ENCODE measurements at regions not wholly inside any gene's neighbourhood (a gene's known extent, or its start where the extent isn't known, plus 50 kb on each side); places are given as distances from the start of the nearest gene placed in this dataset.

DNA sequence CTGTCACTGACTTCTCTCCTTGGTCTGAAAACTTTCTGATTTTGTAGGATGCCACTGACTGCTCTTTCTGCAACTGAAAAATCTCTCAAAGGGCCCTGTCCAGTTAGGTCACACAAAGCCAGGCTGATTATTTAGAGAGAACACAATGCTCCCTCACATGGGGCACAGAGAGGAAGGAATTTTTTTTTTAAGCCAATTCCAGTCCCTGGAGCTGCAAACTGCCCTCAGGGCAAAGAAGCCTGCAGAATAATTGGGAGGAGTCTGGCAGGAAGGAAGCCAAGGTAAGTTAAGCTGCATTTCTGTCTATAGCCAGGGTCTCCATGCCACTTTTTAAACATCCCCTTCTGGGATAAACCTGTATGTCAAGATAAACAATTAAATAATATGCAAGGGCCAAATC lies 305.5 kb downstream of the ZSWIM6 start:
- H4K20me1 ChIP-seq (ENCODE audit: insufficient read depth, low read length), result no peaks in the 10 kb centered on the region
- no peak overlapping the region for H3K27ac ChIP-seq (ENCODE audit: low read length)
- H3F3A ChIP-seq (ENCODE audit: insufficient read depth, low read length), result no peaks in the 10 kb centered on the region
- H3K4me2 ChIP-seq (ENCODE audit: low read depth, low read length), result no peak overlapping the region
- no peaks in the 10 kb centered on the region for H3K9me3 ChIP-seq (replicated peaks; ENCODE audit: insufficient read depth, low read length)
- H2AFZ ChIP-seq (ENCODE audit: low read length), result no peak overlapping the region
- no peaks in the 10 kb centered on the region for H3K4me1 ChIP-seq (ENCODE audit: low read length)
- H3K9ac ChIP-seq (ENCODE audit: low read length), result no peak overlapping the region
- TF ChIP-seq EZH2phosphoT487 (IDR thresholded peaks at IDR 0.05; ENCODE audit: low read length) (no peak), EZH2 (optimal IDR thresholded peaks at IDR 0.05; ENCODE audit: low read depth, low read length) (no peak)
- TF ChIP-seq, protein P1, sequence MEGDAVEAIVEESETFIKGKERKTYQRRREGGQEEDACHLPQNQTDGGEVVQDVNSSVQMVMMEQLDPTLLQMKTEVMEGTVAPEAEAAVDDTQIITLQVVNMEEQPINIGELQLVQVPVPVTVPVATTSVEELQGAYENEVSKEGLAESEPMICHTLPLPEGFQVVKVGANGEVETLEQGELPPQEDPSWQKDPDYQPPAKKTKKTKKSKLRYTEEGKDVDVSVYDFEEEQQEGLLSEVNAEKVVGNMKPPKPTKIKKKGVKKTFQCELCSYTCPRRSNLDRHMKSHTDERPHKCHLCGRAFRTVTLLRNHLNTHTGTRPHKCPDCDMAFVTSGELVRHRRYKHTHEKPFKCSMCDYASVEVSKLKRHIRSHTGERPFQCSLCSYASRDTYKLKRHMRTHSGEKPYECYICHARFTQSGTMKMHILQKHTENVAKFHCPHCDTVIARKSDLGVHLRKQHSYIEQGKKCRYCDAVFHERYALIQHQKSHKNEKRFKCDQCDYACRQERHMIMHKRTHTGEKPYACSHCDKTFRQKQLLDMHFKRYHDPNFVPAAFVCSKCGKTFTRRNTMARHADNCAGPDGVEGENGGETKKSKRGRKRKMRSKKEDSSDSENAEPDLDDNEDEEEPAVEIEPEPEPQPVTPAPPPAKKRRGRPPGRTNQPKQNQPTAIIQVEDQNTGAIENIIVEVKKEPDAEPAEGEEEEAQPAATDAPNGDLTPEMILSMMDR (IDR thresholded peaks at IDR 0.05; ENCODE audit: low read length), result no peak
- H3K79me2 ChIP-seq (ENCODE audit: low read length), result no peaks in the 10 kb centered on the region
- DNase-seq, result no peak
- H3K27me3 ChIP-seq (replicated peaks; ENCODE audit: insufficient read depth, low read length), result no peaks in the 10 kb centered on the region
- no peaks in the 10 kb centered on the region for H3K36me3 ChIP-seq (replicated peaks; ENCODE audit: insufficient read depth, low read length)
- no peaks in the 10 kb centered on the region for H3K9me2 ChIP-seq (replicated peaks; ENCODE audit: insufficient read depth, low read length)
- no peak overlapping the region for H3K4me3 ChIP-seq (ENCODE audit: low read length)

DNA sequence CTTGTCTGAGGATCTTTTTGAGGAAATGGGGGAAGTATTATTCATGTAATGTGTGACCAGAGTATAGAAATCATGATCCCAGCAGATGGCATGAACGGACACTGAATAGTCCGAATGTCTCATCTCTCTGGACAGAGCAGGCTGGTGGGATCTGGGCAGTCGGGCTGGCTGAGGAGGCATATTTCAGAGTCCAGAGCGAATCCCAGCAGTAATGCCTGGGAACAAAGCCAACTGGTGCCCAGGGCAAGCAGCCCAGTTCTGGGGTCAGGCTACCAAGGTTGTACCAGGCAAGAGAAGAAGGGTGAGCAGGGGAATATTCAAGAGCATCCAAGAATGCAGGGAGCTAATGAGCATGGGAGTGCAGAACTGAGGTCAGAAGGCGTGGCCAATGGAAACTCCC lies 306.4 kb downstream of the ZSWIM6 start:
- Histone ChIP-seq H3K9me2 (replicated peaks; ENCODE audit: insufficient read depth, low read length) (no peaks in the 10 kb centered on the region), H3K4me1 (ENCODE audit: low read length) (no peaks in the 10 kb centered on the region), H3K79me2 (ENCODE audit: low read length) (no peaks in the 10 kb centered on the region), H3F3A (ENCODE audit: insufficient read depth, low read length) (no peaks in the 10 kb centered on the region), H3K4me3 (ENCODE audit: low read length) (no peak overlapping the region), H3K9ac (ENCODE audit: low read length) (no peak overlapping the region), H3K4me2 (ENCODE audit: low read depth, low read length) (no peak overlapping the region), H2AFZ (ENCODE audit: low read length) (no peak overlapping the region), H3K27ac (ENCODE audit: low read length) (no peak overlapping the region), H4K20me1 (ENCODE audit: insufficient read depth, low read length) (no peaks in the 10 kb centered on the region), H3K9me3 (replicated peaks; ENCODE audit: insufficient read depth, low read length) (no peaks in the 10 kb centered on the region), H3K36me3 (replicated peaks; ENCODE audit: insufficient read depth, low read length) (no peaks in the 10 kb centered on the region), H3K27me3 (replicated peaks; ENCODE audit: insufficient read depth, low read length) (no peaks in the 10 kb centered on the region)
- TF ChIP-seq EZH2 (optimal IDR thresholded peaks at IDR 0.05; ENCODE audit: low read depth, low read length) (no peak), EZH2phosphoT487 (IDR thresholded peaks at IDR 0.05; ENCODE audit: low read length) (no peak)
- TF ChIP-seq, protein P1 (IDR thresholded peaks at IDR 0.05; ENCODE audit: low read length), result no peak
- DNase-seq, result no peak

DNA sequence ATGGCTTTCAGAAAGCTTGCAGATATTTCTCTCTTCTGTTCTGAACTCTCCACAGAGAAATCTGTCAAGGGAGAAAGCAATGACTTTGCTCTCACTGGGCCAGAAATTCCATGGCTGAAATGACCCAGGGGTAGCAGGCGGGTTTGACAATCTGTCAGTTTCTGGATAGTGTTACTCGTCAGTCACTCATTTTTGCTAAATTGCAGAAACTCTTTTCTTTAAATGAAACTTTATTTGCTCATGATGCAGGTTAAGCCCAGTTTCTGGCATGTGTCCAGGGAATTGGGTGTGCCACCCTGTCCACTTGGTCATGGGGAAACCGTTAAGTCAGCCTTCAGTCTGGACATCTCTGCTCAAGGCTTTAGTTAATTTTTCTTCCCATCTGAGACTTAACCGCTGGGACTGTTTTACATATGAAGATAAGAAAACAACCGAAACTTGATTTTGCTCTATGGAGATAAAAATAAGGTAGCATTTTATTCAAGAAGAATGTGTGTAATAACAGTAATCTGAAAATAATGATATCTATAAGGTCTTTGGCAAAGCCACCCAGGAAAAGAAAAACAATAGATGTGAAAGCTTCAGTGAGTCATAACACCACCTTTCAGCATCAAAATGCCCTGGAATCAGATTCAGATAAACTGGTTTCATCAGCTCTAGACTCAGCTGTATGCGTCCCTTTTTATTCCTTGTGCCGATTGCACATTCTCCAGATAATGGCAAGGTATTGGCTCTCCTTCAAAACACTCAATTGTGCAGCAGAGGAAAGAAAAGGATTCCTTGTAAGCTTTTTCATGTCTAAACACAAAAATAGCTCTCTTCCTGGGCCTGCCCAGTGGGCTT lies 308.3 kb downstream of the ZSWIM6 start:
- Histone ChIP-seq H2AFZ (ENCODE audit: low read length) (no peak overlapping the region), H3K36me3 (replicated peaks; ENCODE audit: insufficient read depth, low read length) (no peaks in the 10 kb centered on the region), H3K9ac (ENCODE audit: low read length) (no peak overlapping the region), H3K27me3 (replicated peaks; ENCODE audit: insufficient read depth, low read length) (no peaks in the 10 kb centered on the region), H3K4me1 (ENCODE audit: low read length) (no peaks in the 10 kb centered on the region), H3K4me2 (ENCODE audit: low read depth, low read length) (no peak overlapping the region), H3K4me3 (ENCODE audit: low read length) (no peak overlapping the region), H4K20me1 (ENCODE audit: insufficient read depth, low read length) (no peaks in the 10 kb centered on the region), H3K9me2 (replicated peaks; ENCODE audit: insufficient read depth, low read length) (no peaks in the 10 kb centered on the region), H3K27ac (ENCODE audit: low read length) (no peak overlapping the region), H3F3A (ENCODE audit: insufficient read depth, low read length) (no peaks in the 10 kb centered on the region), H3K9me3 (replicated peaks; ENCODE audit: insufficient read depth, low read length) (no peaks in the 10 kb centered on the region), H3K79me2 (ENCODE audit: low read length) (no peaks in the 10 kb centered on the region)
- no peak for DNase-seq
- TF ChIP-seq EZH2 (optimal IDR thresholded peaks at IDR 0.05; ENCODE audit: low read depth, low read length) (no peak), EZH2phosphoT487 (IDR thresholded peaks at IDR 0.05; ENCODE audit: low read length) (no peak)
- TF ChIP-seq, protein P1 (IDR thresholded peaks at IDR 0.05; ENCODE audit: low read length), result no peak
